ENCODE measurements at regions not wholly inside any gene's neighbourhood (a gene's known extent, or its start where the extent isn't known, plus 50 kb on each side); places are given as distances from the start of the nearest gene placed in this dataset.

GRCh38 chr2:134183679-134184078 is 70.2 kb upstream of the MGAT5 start:
- H3K36me3 Mint-ChIP-seq (ENCODE audit: insufficient read depth), result peaks cover 19% of the 10 kb centered on the region
- no peak for ATAC-seq
- peaks cover 89% of the 10 kb centered on the region for H3K4me1 Mint-ChIP-seq (ENCODE audit: low read depth)
- H3K27me3 Mint-ChIP-seq (ENCODE audit: low read depth), result no peaks in the 10 kb centered on the region
- H3K4me3 Mint-ChIP-seq, result no peak overlapping the region
- H3K9me3 Mint-ChIP-seq, result no peaks in the 10 kb centered on the region
- no peak for DNase-seq

- DNase-seq (no peak), ATAC-seq (no peak)
- Mint-ChIP-seq H3K4me1 (ENCODE audit: low read depth) (peaks cover 81% of the 10 kb centered on the region), H3K9me3 (no peaks in the 10 kb centered on the region), H3K27me3 (ENCODE audit: low read depth) (no peaks in the 10 kb centered on the region), H3K4me3 (no peak overlapping the region), H3K36me3 (ENCODE audit: insufficient read depth) (peaks cover 25% of the 10 kb centered on the region)
These were observed 68.2 kb upstream of the MGAT5 start for GRCh38 chr2:134185639-134186038.

GRCh38 chr2:134189009-134189720 is 64.7 kb upstream of the MGAT5 start:
- peaks cover 3% of the 10 kb centered on the region for H3K9me3 Mint-ChIP-seq
- ATAC-seq (no peak), DNase-seq (no peak)
- peaks cover 33% of the 10 kb centered on the region for H3K36me3 Mint-ChIP-seq (ENCODE audit: insufficient read depth)
- H3K27me3 Mint-ChIP-seq (ENCODE audit: low read depth), result no peaks in the 10 kb centered on the region
- H3K4me3 Mint-ChIP-seq, result no peak overlapping the region
- H3K4me1 Mint-ChIP-seq (ENCODE audit: low read depth), result peaks cover 62% of the 10 kb centered on the region

- Mint-ChIP-seq H3K27me3 (ENCODE audit: low read depth) (no peaks in the 10 kb centered on the region), H3K4me1 (ENCODE audit: low read depth) (peaks cover 62% of the 10 kb centered on the region), H3K36me3 (ENCODE audit: insufficient read depth) (peaks cover 26% of the 10 kb centered on the region), H3K4me3 (no peak overlapping the region), H3K9me3 (peaks cover 3% of the 10 kb centered on the region)
- DNase-seq (no peak), ATAC-seq (no peak)
These were observed 63.6 kb upstream of the MGAT5 start for GRCh38 chr2:134190062-134190806.

GRCh38 chr2:134190807-134191203 is 63.1 kb upstream of the MGAT5 start:
- ATAC-seq, result no peak
- H3K4me1 Mint-ChIP-seq (ENCODE audit: low read depth), result peaks cover 62% of the 10 kb centered on the region
- H3K27me3 Mint-ChIP-seq (ENCODE audit: low read depth), result no peaks in the 10 kb centered on the region
- peaks cover 3% of the 10 kb centered on the region for H3K9me3 Mint-ChIP-seq
- no peak overlapping the region for H3K4me3 Mint-ChIP-seq
- DNase-seq, result no peak
- H3K36me3 Mint-ChIP-seq (ENCODE audit: insufficient read depth), result peaks cover 26% of the 10 kb centered on the region

- H3K36me3 Mint-ChIP-seq (ENCODE audit: insufficient read depth), result peaks cover 19% of the 10 kb centered on the region
- H3K4me3 Mint-ChIP-seq, result no peak overlapping the region
- peaks cover 62% of the 10 kb centered on the region for H3K4me1 Mint-ChIP-seq (ENCODE audit: low read depth)
- ATAC-seq, result no peak
- no peaks in the 10 kb centered on the region for H3K27me3 Mint-ChIP-seq (ENCODE audit: low read depth)
- DNase-seq, result no peak
- H3K9me3 Mint-ChIP-seq, result peaks cover 3% of the 10 kb centered on the region
These were observed 62.0 kb upstream of the MGAT5 start for GRCh38 chr2:134191835-134192234.

- DNase-seq (no peak), ATAC-seq (no peak)
- peaks cover 3% of the 10 kb centered on the region for H3K9me3 Mint-ChIP-seq
- no peak overlapping the region for H3K4me3 Mint-ChIP-seq
- H3K27me3 Mint-ChIP-seq (ENCODE audit: low read depth), result no peaks in the 10 kb centered on the region
- peaks cover 65% of the 10 kb centered on the region for H3K4me1 Mint-ChIP-seq (ENCODE audit: low read depth)
- H3K36me3 Mint-ChIP-seq (ENCODE audit: insufficient read depth), result peaks cover 14% of the 10 kb centered on the region
These were observed 60.9 kb upstream of the MGAT5 start for GRCh38 chr2:134193006-134193405.

GRCh38 chr2:134194519-134194918 is 59.4 kb upstream of the MGAT5 start:
- Mint-ChIP-seq H3K4me3 (no peak overlapping the region), H3K27me3 (ENCODE audit: low read depth) (no peaks in the 10 kb centered on the region), H3K9me3 (peaks cover 3% of the 10 kb centered on the region), H3K4me1 (ENCODE audit: low read depth) (peaks cover 71% of the 10 kb centered on the region), H3K36me3 (ENCODE audit: insufficient read depth) (peaks cover 14% of the 10 kb centered on the region)
- ATAC-seq, result no peak
- DNase-seq, result no peak

- Mint-ChIP-seq H3K27me3 (ENCODE audit: low read depth) (no peaks in the 10 kb centered on the region), H3K36me3 (ENCODE audit: insufficient read depth) (peaks cover 8% of the 10 kb centered on the region), H3K9me3 (peaks cover 3% of the 10 kb centered on the region), H3K4me1 (ENCODE audit: low read depth) (peaks cover 70% of the 10 kb centered on the region), H3K4me3 (peak overlapping the region; percentile 1)
- DNase-seq (no peak), ATAC-seq (peak; percentile 23 to 36)
These were observed 58.5 kb upstream of the MGAT5 start for GRCh38 chr2:134195341-134195740.

- Mint-ChIP-seq H3K4me1 (ENCODE audit: low read depth) (peaks cover 78% of the 10 kb centered on the region), H3K36me3 (ENCODE audit: insufficient read depth) (no peaks in the 10 kb centered on the region), H3K27me3 (ENCODE audit: low read depth) (no peaks in the 10 kb centered on the region), H3K4me3 (peak overlapping the region; percentile 24), H3K9me3 (no peaks in the 10 kb centered on the region)
- ATAC-seq (peak; percentile 48 to 50), DNase-seq (no peak)
These were observed 56.4 kb upstream of the MGAT5 start for GRCh38 chr2:134197445-134197844.

- H3K36me3 Mint-ChIP-seq (ENCODE audit: insufficient read depth), result peaks cover 2% of the 10 kb centered on the region
- H3K27me3 Mint-ChIP-seq (ENCODE audit: low read depth), result no peaks in the 10 kb centered on the region
- no peaks in the 10 kb centered on the region for H3K9me3 Mint-ChIP-seq
- ATAC-seq (peak; percentile 56 to 68), DNase-seq (no peak)
- H3K4me1 Mint-ChIP-seq (ENCODE audit: low read depth), result peaks cover 82% of the 10 kb centered on the region
- H3K4me3 Mint-ChIP-seq, result peak overlapping the region; percentile 24
These were observed 55.8 kb upstream of the MGAT5 start for GRCh38 chr2:134198006-134198634.

GRCh38 chr2:134199123-134199522 is 54.7 kb upstream of the MGAT5 start:
- DNase-seq (no peak), ATAC-seq (no peak)
- H3K4me3 Mint-ChIP-seq, result no peak overlapping the region
- peaks cover 78% of the 10 kb centered on the region for H3K4me1 Mint-ChIP-seq (ENCODE audit: low read depth)
- no peaks in the 10 kb centered on the region for H3K9me3 Mint-ChIP-seq
- peaks cover 2% of the 10 kb centered on the region for H3K36me3 Mint-ChIP-seq (ENCODE audit: insufficient read depth)
- H3K27me3 Mint-ChIP-seq (ENCODE audit: low read depth), result no peaks in the 10 kb centered on the region

- H3K9me3 Mint-ChIP-seq, result no peaks in the 10 kb centered on the region
- H3K4me3 Mint-ChIP-seq, result no peak overlapping the region
- ATAC-seq (no peak), DNase-seq (no peak)
- H3K4me1 Mint-ChIP-seq (ENCODE audit: low read depth), result peaks cover 68% of the 10 kb centered on the region
- peaks cover 2% of the 10 kb centered on the region for H3K36me3 Mint-ChIP-seq (ENCODE audit: insufficient read depth)
- no peaks in the 10 kb centered on the region for H3K27me3 Mint-ChIP-seq (ENCODE audit: low read depth)
These were observed 53.7 kb upstream of the MGAT5 start for GRCh38 chr2:134200036-134200618.

- DNase-seq, result no peak
- peaks cover 54% of the 10 kb centered on the region for H3K4me1 Mint-ChIP-seq (ENCODE audit: low read depth)
- no peaks in the 10 kb centered on the region for H3K27me3 Mint-ChIP-seq (ENCODE audit: low read depth)
These were observed 52.3 kb upstream of the MGAT5 start for GRCh38 chr2:134201533-134201932.

More at GRCh38 chr2:134201533-134201932, 52.3 kb upstream of the MGAT5 start:
- Mint-ChIP-seq H3K36me3 (ENCODE audit: insufficient read depth) (peaks cover 2% of the 10 kb centered on the region), H3K9me3 (no peaks in the 10 kb centered on the region), H3K4me3 (no peak overlapping the region)
- ATAC-seq, result no peak

Data from activated T-cell treated with anti-CD3 and anti-CD28 coated beads, Interleukin-2, amount 50 U/mL, for 4 hours (primary cell).